AG04449 (cell line): ENCODE measurements at regions not wholly inside any gene's neighbourhood (a gene's known extent, or its start where the extent isn't known, plus 50 kb on each side); places are given as distances from the start of the nearest gene placed in this dataset.

ENCODE experiments used
- CTCF ChIA-PET: fragments of 350-600 bp; formaldehyde crosslinking; extraction: SDS; loops from one replicate; lab custom pipeline; 2021; ENCODE audit warnings: antibody characterized with exemption; lab: Yijun Ruan, JAX
- POLR2A ChIA-PET: fragments of 400-600, 350-600 bp; formaldehyde crosslinking; extraction: SDS; loops from one replicate; lab custom pipeline; 2020; ENCODE audit warnings: antibody characterized with exemption, inconsistent platforms; lab: Yijun Ruan, JAX
- DNase-seq: peaks from one replicate; pipeline ENCODE4 v3.0.0-alpha.2; 2010; ENCODE audit warnings: low read depth, low spot score
- H3K4me3 ChIP-seq: 2 replicates; pipeline ENCODE4 v1.5.1; 2011; ENCODE audit warnings: low read depth, mild to moderate bottlenecking, control low read depth, low read length
- CTCF ChIP-seq: IDR thresholded peaks from one replicate; pipeline ENCODE4 v1.5.1; 2011; ENCODE audit warnings: mild to moderate bottlenecking, moderate library complexity, low read length, control low read depth, inconsistent platforms; ENCODE audit not compliant: insufficient read depth; ENCODE audit errors: missing control alignments

- TF ChIP-seq CTCF: no peak
- POLR2A ChIA-PET: no interaction called here
- no peak overlapping the region for H3K4me3 ChIP-seq
- CTCF ChIA-PET: interaction anchor here (1.0 kb wide), 1 partner anchor 109 kb away, joined by 3 read pairs; no protein-coding TSS in a partner anchor
- no peak for DNase-seq
Observed at GRCh38 chr17:79282294-79282693, 207.7 kb downstream of the ENGASE start.

DNA sequence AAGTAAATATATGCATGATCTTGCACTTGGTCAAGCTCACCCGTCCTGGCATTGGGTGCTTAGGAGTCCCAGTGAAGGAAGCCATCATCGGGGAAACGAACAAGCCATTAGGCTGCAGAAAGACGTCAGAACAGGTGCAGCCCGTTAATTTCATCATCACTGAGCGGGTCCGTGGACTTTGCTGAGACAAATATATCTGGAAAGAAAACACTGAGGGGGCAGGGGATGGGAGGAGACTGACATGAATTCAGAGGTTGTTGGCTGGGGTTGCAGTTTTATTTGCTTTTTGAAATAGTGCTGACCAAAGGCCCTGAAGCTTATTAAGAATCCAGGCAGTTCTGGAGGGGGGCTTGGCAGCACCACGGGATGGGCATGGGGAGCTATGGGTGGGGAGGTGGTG, 207.2 kb downstream of the ENGASE start:
- H3K4me3 ChIP-seq: no peak overlapping the region
- no peak for DNase-seq
- CTCF ChIA-PET: no interaction called here
- no peak for TF ChIP-seq CTCF
- POLR2A ChIA-PET: no interaction called here

DNA sequence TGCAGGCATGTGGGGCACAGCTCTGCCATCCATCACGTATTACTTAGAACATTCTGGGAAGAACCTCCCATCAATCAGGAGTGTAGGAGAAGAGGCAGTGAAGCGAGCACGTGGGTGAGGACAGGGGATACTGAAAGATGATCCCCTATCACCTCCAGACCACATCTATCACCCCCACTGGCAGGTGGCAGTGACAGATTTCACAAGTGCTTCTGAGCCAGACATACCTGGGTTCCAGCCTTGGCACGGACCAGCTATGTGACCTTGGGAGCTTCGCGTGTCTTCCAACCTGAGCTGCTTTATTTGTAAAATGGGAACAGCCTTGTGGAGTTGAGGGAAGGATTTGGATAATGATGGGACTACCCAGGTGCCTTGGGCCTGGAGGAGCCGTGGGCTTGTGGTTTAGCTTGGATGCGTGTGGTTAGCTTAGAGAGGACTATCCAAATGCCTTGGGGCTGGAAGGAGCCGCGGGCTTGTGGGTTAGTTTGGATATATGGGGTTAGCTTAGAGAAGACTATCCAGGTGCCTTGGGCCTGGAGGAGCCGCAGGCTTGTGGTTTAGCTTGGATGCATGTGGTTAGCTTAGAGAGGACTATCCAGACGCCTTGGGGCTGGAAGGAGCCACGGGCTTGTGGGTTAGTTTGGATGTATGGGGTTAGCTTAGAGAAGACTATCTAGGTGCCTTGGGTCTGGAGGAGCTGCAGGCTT, 206.4 kb downstream of the ENGASE start:
- no peak overlapping the region for H3K4me3 ChIP-seq
- TF ChIP-seq CTCF: no peak
- CTCF ChIA-PET: no interaction called here
- POLR2A ChIA-PET: no interaction called here
- DNase-seq: no peak

DNA sequence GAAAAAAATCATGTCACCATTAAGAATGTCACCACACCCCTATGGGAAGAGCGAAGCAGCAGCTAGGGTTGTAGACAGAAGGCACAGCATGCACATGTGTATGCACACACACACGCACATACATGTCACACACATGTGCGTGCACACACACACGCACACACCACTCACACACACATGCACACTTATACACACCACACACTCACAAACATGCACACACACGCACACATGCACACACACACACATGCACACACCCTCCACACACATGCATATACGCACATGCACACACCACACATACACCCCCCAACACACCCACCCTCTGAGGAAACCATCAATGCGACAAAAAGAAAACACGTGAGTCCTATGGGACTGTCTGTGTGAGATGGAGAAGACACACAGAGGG, 205.4 kb downstream of the ENGASE start:
- CTCF ChIA-PET: no interaction called here
- no peak overlapping the region for H3K4me3 ChIP-seq
- no peak for DNase-seq
- POLR2A ChIA-PET: no interaction called here
- no peak for TF ChIP-seq CTCF

GRCh38 chr17:79279320-79279719, 204.7 kb downstream of the ENGASE start:
- ChIA-PET CTCF (no interaction called here), POLR2A (no interaction called here)
- H3K4me3 ChIP-seq: no peak overlapping the region
- no peak for DNase-seq
- no peak for TF ChIP-seq CTCF

GRCh38 chr17:79276821-79277220, 202.2 kb downstream of the ENGASE start:
- ChIA-PET POLR2A (no interaction called here), CTCF (no interaction called here)
- no peak overlapping the region for H3K4me3 ChIP-seq
- TF ChIP-seq CTCF: no peak
- no peak for DNase-seq
